PC-9 (cell line): ENCODE measurements at regions not wholly inside any gene's neighbourhood (a gene's known extent, or its start where the extent isn't known, plus 50 kb on each side); places are given as distances from the start of the nearest gene placed in this dataset.
"Not testable (repeated sequence)": the region's sequence is repeated elsewhere in the genome, so short reads cannot be mapped to it uniquely, and the experiment has no call there.

Experiments used
- BruUV-seq: library from RNA; stranded (reverse); fragments of 400-500 nt; replicated peaks from 2 replicates; lab custom pipeline; 2021; lab: Mats Ljungman, UMichigan
- CTCF ChIA-PET: fragments of 300-600 bp; sonication (Branson Sonifier 250); formaldehyde crosslinking; loops from one replicate; lab custom pipeline; 2022; ENCODE audit warnings: antibody characterized with exemption; lab: Charles Lee
- POLR2A ChIA-PET: fragments of 300-600 bp; sonication (Branson Sonifier 250); formaldehyde crosslinking; loops from one replicate; lab custom pipeline; 2022; ENCODE audit warnings: antibody characterized with exemption; ENCODE audit not compliant: unreplicated experiment; lab: Charles Lee
- DNase-seq, 2 experiments: peaks; one replicate each; pipeline versions ENCODE4 v3.0.0 to v3.0.0-alpha.2; 2015 to 2022; ENCODE audit warnings: mixed read lengths in 1 of 2
- H2AFZ ChIP-seq: fragments of 200-600 bp; sonication (generic); 2 replicates; pipeline ENCODE4 v1.8.1; 2017; ENCODE audit warnings: antibody characterized with exemption
- H3F3A ChIP-seq: fragments of 200-600 bp; sonication (generic); 2 replicates; pipeline ENCODE4 v1.8.1; 2017; ENCODE audit warnings: antibody characterized with exemption, mild to moderate bottlenecking, low read depth; ENCODE audit not compliant: insufficient read depth
- H3K27ac ChIP-seq: fragments of 200-600 bp; sonication (generic); 2 replicates; pipeline ENCODE4 v1.6.1; 2016; ENCODE audit warnings: mixed run types
- H3K27me3 ChIP-seq: fragments of 200-600 bp; sonication (generic); 2 replicates; pipeline ENCODE4 v1.6.1; 2016; ENCODE audit warnings: low read depth, mixed run types; ENCODE audit not compliant: insufficient read depth
- H3K36me3 ChIP-seq: fragments of 200-600 bp; sonication (generic); 2 replicates; pipeline ENCODE4 v1.6.1; 2016; ENCODE audit warnings: low read depth, mixed run types
- H3K4me1 ChIP-seq: fragments of 200-600 bp; sonication (generic); replicated peaks from 2 replicates; pipeline ENCODE4 v1.6.1; 2016; ENCODE audit warnings: mixed run types; ENCODE audit not compliant: insufficient read depth
- H3K4me2 ChIP-seq: fragments of 200-600 bp; sonication (generic); 2 replicates; pipeline ENCODE4 v1.6.1; 2017; ENCODE audit warnings: mixed run types
- H3K4me3 ChIP-seq: fragments of 200-600 bp; sonication (generic); 2 replicates; pipeline ENCODE4 v1.6.1; 2016; ENCODE audit warnings: mixed run types
- H3K79me2 ChIP-seq: fragments of 200-600 bp; sonication (generic); 2 replicates; pipeline ENCODE4 v1.6.1; 2017; ENCODE audit warnings: low read depth, mixed run types
- H3K9me2 ChIP-seq: fragments of 200-600 bp; sonication (generic); 2 replicates; pipeline ENCODE4 v1.8.1; 2017; ENCODE audit warnings: mild to moderate bottlenecking; ENCODE audit not compliant: insufficient read depth
- H3K9me3 ChIP-seq: fragments of 200-600 bp; sonication (generic); 2 replicates; pipeline ENCODE4 v1.8.1; 2016; ENCODE audit warnings: low read depth; ENCODE audit not compliant: insufficient read depth
- H4K20me1 ChIP-seq: fragments of 200-600 bp; sonication (generic); 2 replicates; pipeline ENCODE4 v1.8.1; 2017; ENCODE audit not compliant: insufficient read depth
- EZH2 ChIP-seq: fragments of 200-600 bp; sonication (generic); IDR thresholded peaks from 2 replicates; pipeline ENCODE4 v1.8.0; 2017; ENCODE audit warnings: antibody characterized with exemption, low read depth
- intact Hi-C: fragments of 100-400 bp; cut with micrococcal nuclease; formaldehyde crosslinking; loops from one replicate; pipeline ENCODE4 v1.10.0; 2022; ENCODE audit not compliant: unreplicated experiment
- TF ChIP-seq, protein P1 (sequence below): fragments of 200-600 bp; sonication (generic); conservative IDR thresholded peaks from 2 replicates; pipeline ENCODE4 v1.6.1; 2017; ENCODE audit warnings: mixed run types, antibody characterized with exemption, mild to moderate bottlenecking, moderate library complexity

DNA sequence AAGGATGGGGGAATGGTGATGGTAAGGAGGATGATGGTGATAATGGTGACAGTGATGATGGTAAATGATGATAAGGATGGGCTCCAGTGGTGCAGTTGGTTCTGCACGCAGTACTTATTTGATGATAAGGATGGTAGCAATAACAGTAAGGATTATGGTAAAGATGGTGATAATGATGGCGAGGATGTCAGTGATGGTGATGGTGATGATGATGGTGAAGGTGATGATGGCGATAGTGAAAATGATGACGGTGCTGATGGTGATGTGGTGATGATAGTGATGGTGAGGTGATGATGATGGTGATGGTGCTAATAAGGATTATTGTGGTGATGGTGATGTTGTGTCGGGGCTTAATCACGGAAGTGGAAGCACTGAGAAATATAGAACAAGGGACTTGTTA, 103.7 kb downstream of the C16orf95 start:
- CTCF ChIA-PET = no interaction called here
- no TSS peak for BruUV-seq
- no peak for DNase-seq

DNA sequence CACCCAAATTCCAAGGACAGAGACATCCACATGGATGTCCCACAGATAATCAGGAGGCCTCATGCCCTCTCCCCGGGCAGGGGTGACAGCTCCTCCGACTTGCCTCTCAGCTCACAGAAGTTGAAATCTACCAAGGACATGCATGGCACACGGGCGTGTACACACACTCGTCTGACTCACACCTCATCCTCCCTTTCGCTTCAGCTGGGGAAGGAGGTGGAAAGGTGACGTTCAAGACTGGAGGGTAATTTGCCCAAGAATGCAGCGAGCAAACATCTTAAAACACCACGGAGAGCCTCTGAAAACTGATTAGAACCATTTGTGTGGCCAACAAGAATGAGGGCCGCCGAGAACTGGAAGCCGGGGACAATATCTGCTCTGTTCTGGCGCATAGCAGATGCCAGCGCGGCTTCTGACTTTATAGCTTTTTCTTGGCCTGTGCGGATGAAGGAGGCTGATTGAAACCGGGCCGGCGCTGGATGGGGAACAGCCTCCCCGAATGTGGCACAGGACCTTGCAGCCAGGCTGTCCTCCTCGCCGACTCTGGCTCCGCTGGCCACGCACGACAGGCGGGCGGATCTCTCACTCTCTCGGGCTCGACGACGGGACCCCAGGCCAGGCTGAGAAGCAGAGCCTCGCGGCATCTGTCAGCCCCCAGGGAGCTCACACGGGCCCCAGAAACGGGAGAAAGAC, 100.9 kb downstream of the C16orf95 start:
- H3F3A ChIP-seq = peaks cover 8% of the 10 kb centered on the region; the same call in 1 of the 2 replicates
- no peaks in the 10 kb centered on the region for H3K36me3 ChIP-seq
- no peaks in the 10 kb centered on the region for H3K9me3 ChIP-seq
- H3K9me2 ChIP-seq = no peaks in the 10 kb centered on the region
- intact Hi-C loops = no loop called here
- peaks cover 19% of the 10 kb centered on the region for H3K4me1 ChIP-seq
- no peaks in the 10 kb centered on the region for H3K27me3 ChIP-seq
- no peaks in the 10 kb centered on the region for H3K79me2 ChIP-seq
- ChIA-PET POLR2A (no interaction called here), CTCF (no interaction called here)
- H3K27ac ChIP-seq = no peak overlapping the region
- no peak overlapping the region for H3K4me2 ChIP-seq
- H4K20me1 ChIP-seq = no peaks in the 10 kb centered on the region
- DNase-seq = no peak
- H3K4me3 ChIP-seq = no peak overlapping the region
- H2AFZ ChIP-seq = no peak overlapping the region
- BruUV-seq = no TSS peak
- no peak for TF ChIP-seq EZH2
- TF ChIP-seq, protein P1, sequence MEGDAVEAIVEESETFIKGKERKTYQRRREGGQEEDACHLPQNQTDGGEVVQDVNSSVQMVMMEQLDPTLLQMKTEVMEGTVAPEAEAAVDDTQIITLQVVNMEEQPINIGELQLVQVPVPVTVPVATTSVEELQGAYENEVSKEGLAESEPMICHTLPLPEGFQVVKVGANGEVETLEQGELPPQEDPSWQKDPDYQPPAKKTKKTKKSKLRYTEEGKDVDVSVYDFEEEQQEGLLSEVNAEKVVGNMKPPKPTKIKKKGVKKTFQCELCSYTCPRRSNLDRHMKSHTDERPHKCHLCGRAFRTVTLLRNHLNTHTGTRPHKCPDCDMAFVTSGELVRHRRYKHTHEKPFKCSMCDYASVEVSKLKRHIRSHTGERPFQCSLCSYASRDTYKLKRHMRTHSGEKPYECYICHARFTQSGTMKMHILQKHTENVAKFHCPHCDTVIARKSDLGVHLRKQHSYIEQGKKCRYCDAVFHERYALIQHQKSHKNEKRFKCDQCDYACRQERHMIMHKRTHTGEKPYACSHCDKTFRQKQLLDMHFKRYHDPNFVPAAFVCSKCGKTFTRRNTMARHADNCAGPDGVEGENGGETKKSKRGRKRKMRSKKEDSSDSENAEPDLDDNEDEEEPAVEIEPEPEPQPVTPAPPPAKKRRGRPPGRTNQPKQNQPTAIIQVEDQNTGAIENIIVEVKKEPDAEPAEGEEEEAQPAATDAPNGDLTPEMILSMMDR = no peak

More for the DNA sequence above, 103.7 kb downstream of the C16orf95 start:
- Histone ChIP-seq H3K4me1 (peaks cover 25% of the 10 kb centered on the region), H4K20me1 (no peaks in the 10 kb centered on the region), H3K79me2 (no peaks in the 10 kb centered on the region), H3K4me2 (no peak overlapping the region), H3K27me3 (no peaks in the 10 kb centered on the region), H3K9me3 (peaks cover 3% of the 10 kb centered on the region; the same call in 1 of the 2 replicates), H2AFZ (no peak overlapping the region), H3K36me3 (no peaks in the 10 kb centered on the region), H3F3A (peaks cover 8% of the 10 kb centered on the region; the same call in 1 of the 2 replicates), H3K4me3 (no peak overlapping the region), H3K27ac (no peak overlapping the region), H3K9me2 (no peaks in the 10 kb centered on the region)
- intact Hi-C loops = loop anchor here (2.0 kb wide), 1 partner anchor 27 kb away; no protein-coding TSS in a partner anchor
- TF ChIP-seq EZH2 = no peak
- TF ChIP-seq, protein P1 = no peak
- POLR2A ChIA-PET = no interaction called here

DNA sequence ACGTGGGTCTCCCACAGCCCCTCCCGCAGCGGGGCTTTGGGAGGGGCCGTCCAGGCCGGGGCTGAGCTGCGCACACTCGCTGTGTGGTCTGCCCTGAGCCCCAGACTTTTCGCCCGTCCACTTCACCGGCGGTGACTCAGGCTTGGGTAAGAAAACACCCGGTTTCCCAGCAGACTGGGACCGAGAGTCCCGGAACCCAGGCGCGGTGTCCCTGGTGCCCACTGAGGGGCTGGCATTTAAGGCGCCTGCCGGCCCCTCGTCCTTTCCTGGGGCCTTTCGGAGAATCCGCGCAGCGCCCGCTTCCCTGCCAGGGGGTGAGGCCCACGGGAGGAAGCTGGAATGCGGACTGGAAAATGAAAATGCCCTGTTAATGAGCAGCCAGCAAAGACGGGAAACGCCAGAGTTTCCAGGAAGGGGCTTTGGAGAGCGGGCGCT, 100.3 kb downstream of the C16orf95 start:
- Histone ChIP-seq H3K4me1 (peaks cover 14% of the 10 kb centered on the region), H4K20me1 (no peaks in the 10 kb centered on the region), H3K27me3 (no peaks in the 10 kb centered on the region), H3F3A (peaks cover 8% of the 10 kb centered on the region; the same call in 1 of the 2 replicates), H3K4me3 (no peak overlapping the region), H3K9me2 (no peaks in the 10 kb centered on the region), H3K27ac (no peak overlapping the region), H3K9me3 (no peaks in the 10 kb centered on the region), H2AFZ (no peak overlapping the region), H3K36me3 (no peaks in the 10 kb centered on the region), H3K4me2 (no peak overlapping the region), H3K79me2 (no peaks in the 10 kb centered on the region)
- intact Hi-C loops = no loop called here
- POLR2A ChIA-PET = no interaction called here
- CTCF ChIA-PET = no interaction called here
- TF ChIP-seq EZH2 = no peak
- TF ChIP-seq, protein P1 = no peak
- no TSS peak for BruUV-seq
- DNase-seq = no peak

DNA sequence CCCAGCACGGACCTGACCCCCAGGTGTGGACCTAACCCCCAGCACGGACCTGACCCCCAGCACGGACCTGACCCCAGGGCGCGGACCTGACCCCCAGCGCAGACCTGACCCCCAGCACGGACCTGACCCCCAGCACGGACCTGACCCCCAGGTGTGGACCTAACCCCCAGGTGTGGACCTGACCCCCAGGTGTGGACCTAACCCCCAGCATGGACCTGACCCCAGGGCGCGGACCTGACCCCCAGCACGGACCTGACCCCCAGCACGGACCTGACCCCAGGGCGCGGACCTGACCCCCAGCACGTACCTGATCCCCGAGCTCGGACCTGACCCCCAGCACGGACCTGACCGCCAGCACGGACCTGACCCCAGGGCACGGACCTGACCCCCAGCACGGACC, 99.4 kb downstream of the C16orf95 start:
- DNase-seq, POLR2A ChIA-PET, H3K79me2 ChIP-seq, H3K4me2 ChIP-seq, H3K4me3 ChIP-seq, H3K36me3 ChIP-seq, intact Hi-C loops, BruUV-seq, H3K9me3 ChIP-seq, H3K27ac ChIP-seq, H3K27me3 ChIP-seq, H4K20me1 ChIP-seq, H2AFZ ChIP-seq, CTCF ChIA-PET, H3K9me2 ChIP-seq, H3K4me1 ChIP-seq, H3F3A ChIP-seq: not testable (repeated sequence)
